Endothelial cell of umbilical vein (primary cell): ENCODE measurements at regions not wholly inside any gene's neighbourhood (a gene's known extent, or its start where the extent isn't known, plus 50 kb on each side); places are given as distances from the start of the nearest gene placed in this dataset.

Experiments
- BruUV-seq: library from RNA; stranded (reverse); fragments of 400-500 nt; replicated peaks from 2 replicates; lab custom pipeline; 2021; lab: Mats Ljungman, UMichigan
- CTCF ChIA-PET: fragments of 300-600, 350-600 bp; sonication (Branson Sonifier 250); formaldehyde crosslinking; loops from one replicate; lab custom pipeline; 2021; ENCODE audit warnings: antibody characterized with exemption, inconsistent platforms; lab: Charles Lee
- POLR2A ChIA-PET: fragments of 300-600, 350-600 bp; sonication (Branson Sonifier 250); formaldehyde crosslinking; loops from one replicate; lab custom pipeline; 2021; ENCODE audit warnings: antibody characterized with exemption, inconsistent platforms; lab: Charles Lee
- DNase-seq: peaks from one replicate; pipeline ENCODE4 v3.0.0-alpha.2; 2011; ENCODE audit warnings: low read depth, low spot score
- FAIRE-seq: peaks from 2 replicates; lab custom pipeline; 2011; peaks lifted over from hg19 to GRCh38; lab: Jason Lieb, UNC
- H2AFZ ChIP-seq: 2 replicates; pipeline ENCODE4 v1.6.0; 2012; ENCODE audit warnings: low read depth, low read length, control low read depth, inconsistent platforms
- H3K27ac ChIP-seq: 2 replicates; pipeline ENCODE4 v1.5.1; 2011; ENCODE audit warnings: low read depth, mild to moderate bottlenecking, control low read depth, low read length, moderate library complexity; ENCODE audit not compliant: insufficient read depth
- H3K27me3 ChIP-seq, 2 experiments: 2 replicates each; pipeline versions ENCODE4 v1.6.0 to v1.6.1; 2011; ENCODE audit warnings: low read length in 2 of 2, mixed read lengths in 1 of 2; ENCODE audit not compliant: control insufficient read depth in 2 of 2, insufficient read depth in 2 of 2
- H3K36me3 ChIP-seq, 2 experiments: 2 replicates in 1 of 2; 3 replicates in 1 of 2; pipeline ENCODE4 v1.5.1; 2011; ENCODE audit warnings: low read length in 2 of 2, mild to moderate bottlenecking in 1 of 2, moderate library complexity in 1 of 2; ENCODE audit not compliant: control insufficient read depth in 2 of 2, insufficient read depth in 2 of 2; ENCODE audit errors: extremely low read depth in 1 of 2
- H3K4me1 ChIP-seq: 3 replicates; pipeline ENCODE4 v1.5.1; 2011; ENCODE audit warnings: mild to moderate bottlenecking, low read length; ENCODE audit not compliant: control insufficient read depth, insufficient read depth; ENCODE audit errors: extremely low read depth
- H3K4me2 ChIP-seq: 2 replicates; pipeline ENCODE4 v1.6.1; 2011; ENCODE audit warnings: low read length, control low read depth, mixed read lengths; ENCODE audit not compliant: insufficient read depth
- H3K4me3 ChIP-seq, 3 experiments: fragments of 200-600 bp in 1 of 3; sonication (generic), shearing (Covaris generic) in 1 of 3; replicated peaks in 1 of 3; 2 replicates each; pipeline ENCODE4 v1.5.1; 2011 to 2016; ENCODE audit warnings: control low read depth in 3 of 3, low read length in 3 of 3, mild to moderate bottlenecking in 2 of 3, inconsistent platforms in 1 of 3, low read depth in 1 of 3, moderate library complexity in 1 of 3; ENCODE audit not compliant: insufficient read depth in 1 of 3
- H3K79me2 ChIP-seq: 2 replicates; pipeline ENCODE4 v1.6.0; 2012; ENCODE audit warnings: low read length, inconsistent platforms; ENCODE audit not compliant: control insufficient read depth, insufficient read depth
- H3K9ac ChIP-seq: replicated peaks from 2 replicates; pipeline ENCODE3; 2011; ENCODE audit warnings: low read length, control low read depth; ENCODE audit not compliant: insufficient read depth; ENCODE audit errors: extremely low read depth
- H3K9me1 ChIP-seq: replicated peaks from 3 replicates; pipeline ENCODE4 v1.6.0; 2011; ENCODE audit warnings: mild to moderate bottlenecking, low read length; ENCODE audit not compliant: control insufficient read depth, insufficient read depth; ENCODE audit errors: extremely low read depth
- H3K9me3 ChIP-seq: replicated peaks from 2 replicates; pipeline ENCODE4 v1.5.1; 2012; ENCODE audit warnings: low read length, inconsistent platforms; ENCODE audit not compliant: control insufficient read depth, insufficient read depth
- H4K20me1 ChIP-seq: replicated peaks from 2 replicates; pipeline ENCODE3; 2011; ENCODE audit warnings: mild to moderate bottlenecking, low read length; ENCODE audit not compliant: control insufficient read depth, insufficient read depth; ENCODE audit errors: extremely low read depth
- CTCF ChIP-seq, 2 donors: IDR thresholded peaks; 1 replicate in 1 of 2; 2 replicates in 1 of 2; pipeline ENCODE4 v1.5.1; 2011; ENCODE audit warnings: low read length in 2 of 2, mild to moderate bottlenecking in 2 of 2, moderate library complexity in 2 of 2, control low read depth in 1 of 2, inconsistent platforms in 1 of 2, low read depth in 1 of 2; ENCODE audit not compliant: insufficient read depth in 1 of 2; ENCODE audit errors: extremely low read depth in 1 of 2
- EZH2 ChIP-seq: IDR thresholded peaks from 2 replicates; pipeline ENCODE4 v1.6.1; 2012; ENCODE audit warnings: borderline replicate concordance, low read depth, mild to moderate bottlenecking, moderate library complexity, low read length, inconsistent platforms; ENCODE audit not compliant: severe bottlenecking
- FOS ChIP-seq: IDR thresholded peaks from 2 replicates; pipeline ENCODE4 v1.6.1; 2011; ENCODE audit warnings: mild to moderate bottlenecking, low read length, moderate library complexity, borderline replicate concordance; ENCODE audit not compliant: insufficient read depth
- GATA2 ChIP-seq: IDR thresholded peaks from 2 replicates; pipeline ENCODE4 v1.7.0; 2011; ENCODE audit warnings: low read depth, mild to moderate bottlenecking, moderate library complexity, mixed read lengths, low read length; ENCODE audit not compliant: insufficient read length, insufficient read depth
- JUN ChIP-seq: IDR thresholded peaks from 2 replicates; pipeline ENCODE4 v1.6.1; 2011; ENCODE audit warnings: borderline replicate concordance, low read depth; ENCODE audit not compliant: insufficient read length, insufficient read depth
- MYC ChIP-seq: IDR thresholded peaks from one replicate; pipeline ENCODE4 v1.6.1; 2011; ENCODE audit warnings: mild to moderate bottlenecking, low read depth, low read length
- POLR2A ChIP-seq: IDR thresholded peaks from 2 replicates; pipeline ENCODE4 v1.6.1; 2012; ENCODE audit warnings: low read depth, mild to moderate bottlenecking, control low read depth, low read length
- POLR2AphosphoS5 ChIP-seq: IDR thresholded peaks from 2 replicates; pipeline ENCODE4 v1.6.1; 2012; ENCODE audit warnings: low read depth, mild to moderate bottlenecking, control low read depth, low read length, moderate library complexity; ENCODE audit not compliant: insufficient read depth
- dilution Hi-C: fragments of 300-500 bp; cut with MboI; formaldehyde crosslinking; loops from one replicate; pipeline ENCODE4 v1.15.0; 2019; ENCODE audit warnings: low sequenced_read_pairs; ENCODE audit not compliant: extremely low pct_ligation_motif_present
- intact Hi-C: fragments of 100-400 bp; cut with micrococcal nuclease; formaldehyde crosslinking; loops from one replicate; pipeline ENCODE4 v1.10.0; 2022
- TF ChIP-seq, protein P1 (sequence below): IDR thresholded peaks from 2 replicates; pipeline ENCODE4 v1.6.1; 2011; ENCODE audit not compliant: insufficient read depth, insufficient read length

- dilution Hi-C loops: no loop called here
- DNase-seq (no peak), FAIRE-seq (no peak)
- CTCF ChIA-PET: interaction anchor here (1.1 kb wide), 2 partner anchors 9 to 10 kb away, joined by 3 to 4 read pairs; no protein-coding TSS in a partner anchor
- Histone ChIP-seq H3K36me3 (no peaks in the 10 kb centered on the region), H3K9me1 (peaks cover 4% of the 10 kb centered on the region), H3K9ac (no peak overlapping the region), H3K9me3 (no peaks in the 10 kb centered on the region), H3K79me2 (no peaks in the 10 kb centered on the region), H3K4me3 (no peak overlapping the region), H4K20me1 (no peaks in the 10 kb centered on the region), H3K4me1 (no peaks in the 10 kb centered on the region), H3K27me3 (no peaks in the 10 kb centered on the region), H3K4me2 (no peak overlapping the region), H2AFZ (no peak overlapping the region), H3K27ac (no peak overlapping the region)
- TF ChIP-seq MYC (no peak), GATA2 (no peak), JUN (no peak), FOS (no peak), POLR2A (no peak), POLR2AphosphoS5 (no peak), EZH2 (no peak), CTCF (IDR thresholded peaks at IDR 0.05; ENCODE audit: extremely low read depth in 1 of 2, insufficient read depth in 1 of 2, low read depth in 1 of 2, low read length in 2 of 2) (no peak)
- TF ChIP-seq, protein P1, sequence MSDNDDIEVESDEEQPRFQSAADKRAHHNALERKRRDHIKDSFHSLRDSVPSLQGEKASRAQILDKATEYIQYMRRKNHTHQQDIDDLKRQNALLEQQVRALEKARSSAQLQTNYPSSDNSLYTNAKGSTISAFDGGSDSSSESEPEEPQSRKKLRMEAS: no peak
- intact Hi-C loops: no loop called here
- BruUV-seq: no TSS peak
- POLR2A ChIA-PET: no interaction called here
Observed at GRCh38 chr2:83022631-83023210, 1436.4 kb downstream of the SUCLG1 start.
